SK-N-SH treated with all-trans-retinoic acid at 6 μM for 48 hours (cell line): ENCODE measurements at regions not wholly inside any gene's neighbourhood (a gene's known extent, or its start where the extent isn't known, plus 50 kb on each side); places are given as distances from the start of the nearest gene placed in this dataset.

ENCODE experiments used
- ATAC-seq: fragments of 200-7000 bp; cut with Tn5 transposase; 3 replicates; pipeline ENCODE4 v1.9.1; 2020; ENCODE audit warnings: mild to moderate bottlenecking, moderate library complexity
- ARNTL ChIP-seq: fragments of 450-650 bp; formaldehyde crosslinking; IDR thresholded peaks from 2 replicates; pipeline ENCODE4 v1.5.0; 2020; ENCODE audit warnings: low read depth, mild to moderate bottlenecking, moderate library complexity, borderline replicate concordance
- BACH2 ChIP-seq: fragments of 250-450 bp; sonication (Bioruptor Pico); IDR thresholded peaks from 2 replicates; pipeline ENCODE4 v1.9.0; 2021; ENCODE audit warnings: mild to moderate bottlenecking, borderline replicate concordance
- CSRNP3 ChIP-seq: fragments of 250-450 bp; sonication (Bioruptor Pico); IDR thresholded peaks from 2 replicates; pipeline ENCODE4 v1.5.1; 2021; ENCODE audit warnings: mild to moderate bottlenecking, moderate library complexity
- GLIS3 ChIP-seq: fragments of 250-450 bp; sonication (Bioruptor Pico); IDR thresholded peaks from 2 replicates; pipeline ENCODE4 v1.5.0; 2020; ENCODE audit warnings: mild to moderate bottlenecking, moderate library complexity
- ISL1 ChIP-seq: fragments of 250-450 bp; sonication (Bioruptor Pico); IDR thresholded peaks from 2 replicates; pipeline ENCODE4 v2.1.2; 2022; ENCODE audit warnings: mild to moderate bottlenecking, moderate library complexity
- OSR1 ChIP-seq: fragments of 250-450 bp; sonication (Bioruptor Pico); IDR thresholded peaks from 2 replicates; pipeline ENCODE4 v1.8.0; 2022; ENCODE audit warnings: moderate library complexity, mild to moderate bottlenecking, inconsistent platforms
- PATZ1 ChIP-seq: fragments of 250-450 bp; sonication (Bioruptor Pico); IDR thresholded peaks from 2 replicates; pipeline ENCODE4 v1.8.0; 2020; ENCODE audit warnings: mild to moderate bottlenecking, moderate library complexity, borderline replicate concordance
- POU6F1 ChIP-seq: fragments of 250-450 bp; sonication (Bioruptor Pico); IDR thresholded peaks from 2 replicates; pipeline ENCODE4 v1.8.0; 2021; ENCODE audit warnings: low read depth, mild to moderate bottlenecking, moderate library complexity, borderline replicate concordance
- PPARA ChIP-seq: fragments of 250-450 bp; sonication (Bioruptor Pico); IDR thresholded peaks from 2 replicates; pipeline ENCODE4 v1.5.0; 2020; ENCODE audit warnings: mild to moderate bottlenecking, borderline replicate concordance
- RARB ChIP-seq: fragments of 250-450 bp; sonication (Bioruptor Pico); IDR thresholded peaks from 2 replicates; pipeline ENCODE4 v1.8.0; 2021; ENCODE audit warnings: mild to moderate bottlenecking, moderate library complexity
- SNAI2 ChIP-seq: fragments of 250-450 bp; sonication (Bioruptor Pico); IDR thresholded peaks from 2 replicates; pipeline ENCODE4 v1.5.0; 2020; ENCODE audit warnings: mild to moderate bottlenecking, moderate library complexity
- TCF4 ChIP-seq: fragments of 250-450 bp; sonication (Bioruptor Pico); IDR thresholded peaks from 2 replicates; pipeline ENCODE4 v1.8.0; 2021; ENCODE audit warnings: mild to moderate bottlenecking, moderate library complexity, borderline replicate concordance
- TOX ChIP-seq: fragments of 250-450 bp; sonication (Bioruptor Pico); IDR thresholded peaks from 2 replicates; pipeline ENCODE4 v1.8.0; 2021; ENCODE audit warnings: mild to moderate bottlenecking, moderate library complexity, borderline replicate concordance
- TSHZ2 ChIP-seq: fragments of 250-450 bp; sonication (Bioruptor Pico); IDR thresholded peaks from 2 replicates; pipeline ENCODE4 v1.5.0; 2020; ENCODE audit warnings: mild to moderate bottlenecking, moderate library complexity
- ZFP3 ChIP-seq: fragments of 250-450 bp; sonication (Bioruptor Pico); IDR thresholded peaks from 2 replicates; pipeline ENCODE4 v1.5.0; 2020; ENCODE audit warnings: mild to moderate bottlenecking, moderate library complexity
- ZFP30 ChIP-seq: fragments of 450-650 bp; formaldehyde crosslinking; IDR thresholded peaks from 2 replicates; pipeline ENCODE4 v1.5.0; 2022; ENCODE audit warnings: mild to moderate bottlenecking, moderate library complexity
- ZNF70 ChIP-seq: fragments of 450-650 bp; formaldehyde crosslinking; IDR thresholded peaks from 2 replicates; pipeline ENCODE4 v1.5.0; 2020; ENCODE audit warnings: mild to moderate bottlenecking, moderate library complexity
- ZNF8 ChIP-seq: fragments of 450-650 bp; formaldehyde crosslinking; IDR thresholded peaks from 2 replicates; pipeline ENCODE4 v1.5.0; 2020; ENCODE audit warnings: mild to moderate bottlenecking, moderate library complexity

- ATAC-seq, result no peak
- no peak for TF ChIP-seq GLIS3 (CRISPR knock-in tag)
- no peak for TF ChIP-seq ISL1 (CRISPR knock-in tag)
- TF ChIP-seq ARNTL (CRISPR knock-in tag), result no peak
- TF ChIP-seq TSHZ2 (CRISPR knock-in tag), result no peak
- no peak for TF ChIP-seq BACH2 (CRISPR knock-in tag)
- no peak for TF ChIP-seq PATZ1
- TF ChIP-seq OSR1 (CRISPR knock-in tag), result no peak
Observed at GRCh38 chr10:33826186-33826585, 491.7 kb upstream of the NRP1 start.

- ATAC-seq, result no peak
- TF ChIP-seq ISL1 (CRISPR knock-in tag) (no peak), ZFP3 (no peak), ZNF8 (no peak)
Observed at GRCh38 chr10:33822774-33823173, 488.3 kb upstream of the NRP1 start.

GRCh38 chr10:33820531-33820930, 486.1 kb upstream of the NRP1 start:
- TF ChIP-seq ZFP3, result no peak
- TF ChIP-seq CSRNP3 (CRISPR knock-in tag), result no peak
- no peak for TF ChIP-seq TCF4 (CRISPR knock-in tag)
- TF ChIP-seq POU6F1, result no peak
- no peak for TF ChIP-seq ZNF70 (CRISPR knock-in tag)
- no peak for TF ChIP-seq ZFP30 (CRISPR knock-in tag)
- no peak for TF ChIP-seq PPARA
- TF ChIP-seq TSHZ2 (CRISPR knock-in tag), result no peak
- TF ChIP-seq TOX (CRISPR knock-in tag), result no peak
- TF ChIP-seq SNAI2 (CRISPR knock-in tag), result no peak
- no peak for TF ChIP-seq PATZ1
- TF ChIP-seq RARB (CRISPR knock-in tag), result no peak
- ATAC-seq, result no peak
